DMS 273 treated with DMSO at 0.1 percent for 48 hours (cell line): ENCODE measurements at regions not wholly inside any gene's neighbourhood (a gene's known extent, or its start where the extent isn't known, plus 50 kb on each side); places are given as distances from the start of the nearest gene placed in this dataset.

Experiments
- DNase-seq: peaks from one replicate; lab custom pipeline; 2025; lab: John Stamatoyannopoulos, UW

DNA sequence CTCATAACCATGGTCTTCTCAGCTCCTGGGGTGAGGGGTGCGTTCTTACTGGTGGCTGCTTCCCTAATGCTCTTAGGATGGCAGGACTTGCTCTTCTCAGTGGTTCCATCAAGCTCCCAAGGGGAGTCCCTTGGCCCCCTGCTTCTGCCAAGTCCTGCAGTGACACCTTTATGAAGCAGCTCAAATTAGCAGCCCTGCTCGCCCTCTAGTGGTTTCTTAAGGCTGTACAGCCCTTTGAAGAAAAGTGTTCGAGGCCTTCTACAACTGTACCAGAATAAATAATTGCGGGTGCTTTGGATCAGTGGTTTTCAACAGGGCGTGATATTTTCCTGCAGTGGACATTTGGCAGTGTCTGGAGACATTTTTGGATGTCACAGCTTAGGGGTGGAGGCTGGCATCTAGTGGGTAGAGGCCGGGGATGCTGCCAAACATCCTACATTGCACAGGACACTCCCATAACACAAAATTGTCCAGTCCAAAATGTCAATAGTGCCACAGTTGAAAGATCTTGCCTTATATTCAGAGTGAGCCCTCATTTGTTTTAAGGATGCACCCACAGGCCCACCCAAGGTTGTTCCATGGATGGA, 204.7 kb upstream of the S100G start:
- DNase-seq, result no peak

DNA sequence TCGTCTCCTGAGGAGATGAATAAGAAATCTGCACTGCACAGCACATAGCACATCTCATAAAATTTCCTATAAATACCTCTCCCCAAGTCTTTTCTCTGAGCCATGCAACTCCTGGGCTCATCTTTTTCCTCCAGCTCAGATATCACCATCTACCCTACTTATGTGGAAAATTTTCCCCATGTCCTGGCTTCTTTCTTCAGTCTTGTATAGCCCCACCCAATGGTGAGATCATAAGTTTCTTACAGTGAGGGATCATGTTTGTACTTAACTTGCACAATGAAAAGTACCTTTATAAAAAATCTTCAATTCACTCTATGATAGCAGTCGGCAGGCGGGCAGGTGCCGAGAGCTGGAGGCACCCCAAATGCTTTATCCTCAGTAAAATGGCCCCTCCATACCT, 198.6 kb upstream of the S100G start:
- DNase-seq, result no peak

DNA sequence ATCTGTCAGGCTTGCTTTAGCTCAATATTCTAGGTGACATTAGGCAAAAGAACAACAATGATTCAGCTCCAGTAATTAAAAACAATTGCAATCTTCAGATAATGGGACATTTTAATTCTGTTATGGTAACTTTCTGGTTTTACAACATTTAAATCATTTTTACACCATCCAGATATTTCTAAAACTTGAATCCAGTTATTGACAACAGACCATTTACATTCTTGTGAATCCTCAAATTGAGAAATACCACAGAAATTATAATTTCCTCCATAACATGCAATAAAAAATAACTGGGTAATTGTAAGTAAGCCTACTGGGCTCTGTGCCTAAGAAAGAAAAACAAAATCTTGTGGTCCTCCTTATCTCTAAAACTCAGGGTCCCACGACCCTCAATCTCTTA, 195.0 kb upstream of the S100G start:
- no peak for DNase-seq

DNA sequence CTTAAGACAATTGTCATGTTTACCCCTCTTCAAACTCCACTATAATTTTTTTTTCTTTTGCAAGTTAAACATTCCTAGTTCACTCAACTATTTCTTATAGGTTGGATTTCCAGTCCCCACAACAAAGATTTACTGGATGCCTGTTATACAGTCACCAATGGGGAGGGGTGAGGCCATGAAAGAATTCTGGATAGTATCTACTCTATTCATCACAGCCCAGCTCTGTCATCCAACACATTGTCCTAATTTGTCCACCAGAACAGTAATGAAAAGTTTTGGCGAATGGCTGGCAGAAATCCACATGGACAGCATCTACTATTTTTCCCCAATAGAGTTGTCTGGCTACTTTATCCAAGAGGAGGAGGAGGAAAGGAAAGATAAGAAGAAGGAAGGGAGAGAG, 192.7 kb upstream of the S100G start:
- DNase-seq, result no peak

DNA sequence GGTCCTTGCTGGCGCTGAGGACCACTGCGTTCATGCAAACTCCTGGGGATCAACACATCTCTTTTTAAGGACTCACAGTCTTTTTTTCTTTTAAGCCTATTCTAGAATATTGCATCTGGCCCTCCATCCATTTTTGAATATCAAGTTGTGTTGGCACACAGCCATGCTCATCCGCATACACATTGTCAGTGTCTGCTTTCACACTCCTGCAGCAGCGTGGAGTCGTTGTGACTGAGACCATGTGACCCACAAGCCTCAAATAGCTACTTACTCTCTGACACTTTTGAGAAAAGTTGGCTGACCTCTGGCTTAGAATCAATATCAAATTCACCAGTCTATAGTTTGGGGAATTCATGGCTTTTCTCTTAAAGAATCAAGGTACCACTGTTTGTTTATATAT, 191.8 kb upstream of the S100G start:
- no peak for DNase-seq

DNA sequence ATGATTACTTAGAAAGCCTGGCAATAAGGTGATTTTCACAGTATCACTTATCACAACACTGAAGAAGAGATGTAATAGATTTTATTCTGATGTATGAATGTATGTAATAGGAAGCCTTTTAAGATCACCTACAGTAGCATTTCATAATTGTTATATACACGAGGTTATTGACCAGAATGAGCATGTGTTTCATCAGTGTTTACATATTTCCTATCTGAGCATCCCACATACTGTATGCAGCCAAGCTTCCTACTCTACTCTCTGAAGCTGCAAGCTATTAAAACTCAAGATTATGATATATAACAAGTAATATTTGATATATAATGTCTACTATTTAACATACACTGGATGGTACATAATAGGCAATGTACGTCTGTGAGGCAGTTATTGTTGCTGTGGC, 190.9 kb upstream of the S100G start:
- no peak for DNase-seq

DNA sequence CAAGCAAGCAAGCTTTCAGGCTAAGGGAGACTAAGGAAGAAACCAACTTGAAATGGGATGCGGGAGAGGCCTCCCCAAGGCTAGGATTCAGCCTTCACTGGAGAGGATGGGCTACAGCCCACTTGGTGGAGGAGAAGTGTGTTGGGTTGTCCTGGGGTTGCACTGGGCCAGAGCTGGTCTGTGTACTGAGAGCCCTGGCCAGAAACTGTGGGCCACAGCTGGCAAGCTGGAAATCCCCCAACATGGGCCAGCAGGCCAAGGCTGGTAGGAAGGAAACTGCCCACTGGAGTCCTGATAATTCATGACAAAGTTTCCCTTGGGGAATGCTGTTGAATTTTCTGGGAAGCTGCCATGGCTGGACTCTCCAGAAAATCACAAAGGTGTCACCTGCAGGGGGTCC, 188.0 kb upstream of the S100G start:
- DNase-seq, result no peak

DNA sequence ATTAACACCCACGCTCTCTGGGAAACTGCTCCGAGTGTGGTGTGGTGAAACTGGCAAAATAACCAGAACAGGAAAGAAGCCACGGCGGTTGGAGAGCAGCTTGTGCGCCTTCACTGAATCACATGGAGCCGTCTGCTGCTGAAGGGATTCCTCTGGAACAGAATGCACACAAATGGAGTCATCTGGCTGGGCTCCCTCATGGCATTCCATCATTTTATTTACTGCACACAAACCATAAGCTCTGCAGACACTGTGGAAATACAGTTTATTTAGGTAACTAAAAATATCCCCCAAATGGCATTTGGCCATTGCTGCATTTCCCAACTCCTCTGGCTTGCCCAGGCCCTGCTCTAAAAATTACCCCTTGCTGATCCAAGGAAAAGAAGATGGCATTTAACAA, 187.0 kb upstream of the S100G start:
- no peak for DNase-seq

DNA sequence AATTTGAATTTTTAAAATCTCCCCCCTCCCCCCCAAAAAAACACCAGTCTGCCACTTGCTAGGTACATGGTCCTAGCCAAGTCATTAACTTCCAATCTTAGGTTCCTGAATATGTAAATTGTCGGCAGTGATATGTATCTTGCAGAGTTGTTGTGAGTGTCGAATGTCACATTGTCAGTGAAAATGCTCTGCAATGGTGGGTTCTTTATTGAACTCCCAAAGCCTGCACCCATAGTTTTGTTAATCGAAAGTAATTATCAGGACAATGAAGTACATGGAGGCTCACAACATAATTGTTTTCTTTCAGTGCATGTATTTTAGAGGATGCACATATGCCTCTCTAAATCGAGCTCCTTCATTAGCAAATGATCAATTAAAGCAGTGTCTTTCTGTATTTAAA, 185.6 kb upstream of the S100G start:
- DNase-seq, result no peak

DNA sequence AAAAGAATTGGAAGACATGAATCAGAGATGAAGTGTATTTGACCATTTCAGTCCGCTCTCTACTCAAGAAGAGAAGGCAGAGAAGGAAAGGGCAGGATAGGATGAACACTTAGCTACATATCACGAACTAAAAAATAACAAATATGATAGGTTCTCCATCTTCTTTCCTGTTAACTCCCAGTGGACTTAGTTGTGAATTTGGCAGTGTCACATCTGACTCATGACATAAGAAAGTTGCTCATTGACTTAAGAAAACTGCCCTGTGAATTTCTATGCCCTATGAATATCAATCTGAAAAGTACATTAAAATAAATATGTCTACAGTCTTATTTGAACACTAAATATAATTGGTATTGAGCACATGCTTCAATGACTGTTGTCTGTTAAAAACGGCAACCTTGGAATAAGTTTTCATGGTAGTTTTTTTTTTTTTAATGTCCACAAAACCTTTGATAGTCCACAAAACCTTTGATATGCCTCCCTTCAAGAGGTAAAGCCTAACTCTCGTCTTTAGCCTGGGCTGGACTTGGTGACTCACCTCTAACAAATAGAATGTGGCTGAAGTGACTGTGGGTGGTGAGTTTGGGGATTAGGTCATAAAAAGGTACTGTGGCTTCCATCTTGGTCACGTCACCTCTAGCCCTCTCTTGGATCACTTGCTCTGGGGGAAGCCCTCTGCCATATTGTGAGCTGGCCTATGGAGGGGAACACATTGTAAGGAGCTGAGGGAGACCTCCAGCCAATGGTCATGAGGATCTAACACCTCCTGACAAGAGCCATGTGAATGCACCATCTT, 184.7 kb upstream of the S100G start:
- no peak for DNase-seq

DNA sequence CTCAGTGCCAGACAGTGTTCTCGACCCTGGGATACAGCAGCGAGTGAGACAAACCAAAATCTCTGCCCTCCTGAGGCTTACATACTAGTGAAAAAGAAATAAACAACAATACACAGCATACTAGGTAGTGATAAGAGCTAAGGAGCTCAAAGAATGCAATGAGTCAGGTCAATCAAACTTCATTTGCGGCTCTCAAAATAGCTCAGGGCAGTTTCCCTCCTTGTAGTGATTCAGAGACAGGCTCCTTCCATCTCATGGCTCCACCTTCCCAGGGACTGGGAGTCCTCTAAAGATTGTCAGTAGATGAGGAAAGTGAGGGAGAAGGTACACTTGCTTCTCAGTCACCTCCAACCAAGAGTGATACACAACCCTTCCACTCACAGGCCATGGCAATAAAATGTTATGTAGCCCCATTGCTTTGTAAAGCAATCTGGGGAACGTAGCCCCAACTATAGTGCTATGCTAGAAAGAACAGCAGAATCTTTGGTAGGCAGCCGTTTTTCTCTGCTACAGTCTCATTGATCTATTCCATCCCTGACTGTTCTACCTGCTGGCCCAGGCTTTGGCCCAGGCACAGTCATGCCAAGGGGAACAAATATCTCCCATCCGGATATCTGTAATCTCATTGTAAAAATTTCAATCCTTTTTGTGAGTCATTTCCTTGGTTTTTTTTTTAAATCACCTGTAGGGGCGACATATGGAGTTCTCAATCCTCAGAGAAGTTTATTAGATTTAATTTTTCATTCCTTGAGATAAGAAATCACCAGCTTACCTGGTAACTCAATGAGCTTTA, 183.1 kb upstream of the S100G start:
- DNase-seq, result no peak

DNA sequence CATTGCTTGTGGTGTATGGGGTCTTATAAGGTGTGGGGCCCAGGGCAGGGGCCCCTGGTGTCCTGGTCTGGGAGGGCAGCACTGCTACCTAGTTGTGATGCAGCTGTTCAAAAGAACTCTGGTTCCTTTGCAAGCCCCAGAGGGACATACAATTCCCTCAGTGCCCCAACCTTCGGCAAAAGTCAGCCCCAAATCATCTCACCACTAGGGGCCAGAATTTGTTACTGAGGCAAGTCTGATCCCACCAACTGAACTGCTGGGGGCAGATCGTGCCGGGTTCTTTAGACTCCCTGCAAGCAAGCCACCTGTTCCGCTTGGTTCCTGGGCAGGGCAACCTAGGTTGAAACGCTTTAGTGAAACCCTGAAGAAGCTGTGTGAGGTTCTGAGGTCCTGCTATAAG, 180.1 kb upstream of the S100G start:
- DNase-seq, result no peak

DNA sequence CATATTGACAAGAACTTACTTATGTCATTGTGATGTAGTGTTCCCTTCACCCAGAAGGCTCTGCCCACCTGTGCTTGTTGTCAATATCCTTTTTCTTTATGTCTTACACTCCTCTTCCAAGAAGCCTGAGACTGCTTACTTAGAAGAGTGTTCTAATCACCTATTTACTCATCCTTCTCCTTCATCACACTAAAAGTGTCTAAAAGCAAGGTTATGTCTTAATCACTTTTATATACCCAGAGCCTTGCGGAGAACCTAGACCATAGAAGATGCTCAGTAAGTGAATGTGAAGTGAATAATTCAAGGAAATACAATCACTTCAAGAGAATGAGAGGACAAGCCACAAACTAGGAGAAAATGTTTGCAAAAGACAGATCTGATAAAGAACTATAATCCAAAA, 177.6 kb upstream of the S100G start:
- no peak for DNase-seq

DNA sequence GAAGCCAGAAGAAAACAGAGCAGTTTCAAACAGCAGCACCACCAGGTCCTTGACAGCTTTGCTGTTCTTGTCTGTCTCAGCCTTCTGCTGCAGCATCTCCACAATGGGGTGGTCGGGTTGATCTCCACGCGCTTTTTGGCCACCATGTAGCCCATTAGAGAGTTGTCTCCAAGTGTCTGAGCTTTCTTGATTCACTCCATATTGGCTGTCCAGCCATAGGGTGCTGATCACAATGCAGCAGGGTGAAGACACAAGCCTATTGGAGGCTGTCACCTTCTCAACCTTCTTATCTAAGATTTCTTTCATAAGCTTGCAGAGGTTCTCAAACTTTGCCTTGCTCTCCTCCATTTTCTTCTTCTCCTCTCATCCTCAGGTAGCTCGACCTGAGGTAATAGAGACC, 175.4 kb upstream of the S100G start:
- no peak for DNase-seq

DNA sequence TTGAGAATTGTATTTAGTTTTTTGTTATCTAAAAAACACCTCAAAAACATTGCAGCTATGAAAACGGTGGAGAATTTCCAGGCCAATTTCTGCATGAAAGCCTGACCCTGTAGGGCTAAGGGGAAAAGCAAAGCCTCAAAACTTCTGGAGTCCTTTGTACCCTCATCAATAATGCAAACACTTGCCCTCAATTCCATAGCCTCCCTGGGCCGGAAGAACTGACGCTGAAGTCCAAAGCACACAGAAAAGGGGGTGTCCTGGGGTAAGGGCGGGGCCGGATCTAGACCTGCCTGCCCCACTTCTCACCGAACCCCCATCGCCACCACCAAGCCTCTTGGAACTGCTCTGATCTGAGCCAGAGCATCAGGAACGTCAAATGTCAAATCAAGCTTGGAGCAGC, 173.9 kb upstream of the S100G start:
- no peak for DNase-seq

DNA sequence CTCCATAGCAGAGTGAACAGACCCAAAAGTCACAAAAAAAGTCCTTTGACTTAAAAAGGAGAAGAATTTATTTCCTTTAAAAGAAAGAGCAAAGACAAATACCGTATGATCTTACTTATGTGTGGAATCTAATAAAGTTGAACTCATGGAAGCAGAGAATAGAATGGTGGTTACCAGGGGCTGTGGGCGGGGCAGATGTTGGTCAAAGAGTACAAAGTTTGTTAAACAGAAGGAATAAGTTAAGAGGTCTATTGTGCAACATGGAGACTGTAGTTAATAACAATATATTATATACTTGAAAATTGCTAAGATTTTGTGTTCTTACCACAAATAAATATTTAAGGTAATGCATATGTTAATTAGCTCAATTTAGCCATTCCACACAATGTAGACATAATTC, 173.3 kb upstream of the S100G start:
- DNase-seq, result no peak

DNA sequence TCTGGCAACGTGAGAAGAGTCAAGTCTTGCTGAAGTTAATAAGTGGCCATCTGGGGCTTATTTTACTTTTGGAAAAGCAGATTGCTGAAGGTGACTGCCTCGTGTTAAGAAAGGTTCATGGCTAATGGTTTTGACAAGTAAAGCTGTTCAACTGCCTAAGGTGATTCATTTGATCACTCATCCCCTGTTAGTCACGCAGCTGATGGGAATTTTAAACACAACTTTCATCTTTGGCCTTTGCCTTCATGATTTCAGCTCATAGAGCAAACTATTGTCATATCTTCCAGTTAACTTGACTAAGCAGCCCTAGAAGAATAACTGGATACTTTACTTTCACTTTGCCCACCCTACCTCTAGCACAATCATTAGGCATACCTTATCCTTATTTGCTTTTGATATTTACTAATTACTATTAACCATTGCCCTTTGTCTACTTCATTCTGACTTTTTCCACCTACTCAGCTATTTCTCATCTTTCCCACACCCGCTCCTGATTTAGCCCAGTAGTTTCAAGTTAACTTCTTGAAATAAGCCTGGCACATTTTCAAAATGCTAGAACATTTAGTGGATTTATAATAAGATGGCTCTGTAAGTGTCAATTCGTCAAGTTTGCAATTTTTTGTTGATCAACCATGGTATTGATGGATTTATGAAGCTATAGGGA, 170.6 kb upstream of the S100G start:
- DNase-seq, result no peak

DNA sequence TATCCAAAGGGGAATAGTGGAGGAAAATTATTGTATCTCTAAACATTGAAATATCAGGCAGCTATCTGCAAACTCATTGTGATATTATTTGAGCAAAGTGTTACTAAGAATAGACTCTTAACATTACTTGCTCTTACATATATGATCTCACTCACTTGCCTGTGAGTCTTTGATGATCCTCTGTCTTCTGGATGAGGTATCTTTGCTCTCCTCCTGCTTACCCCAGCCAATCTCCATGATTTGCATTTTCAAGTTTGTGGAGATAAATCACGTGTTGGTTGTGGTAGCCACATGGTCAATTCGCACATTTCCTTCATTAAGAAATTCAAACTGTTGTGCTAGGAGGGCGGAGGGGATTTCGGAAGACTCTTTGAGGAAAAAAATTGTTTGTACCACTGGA, 169.9 kb upstream of the S100G start:
- no peak for DNase-seq

DNA sequence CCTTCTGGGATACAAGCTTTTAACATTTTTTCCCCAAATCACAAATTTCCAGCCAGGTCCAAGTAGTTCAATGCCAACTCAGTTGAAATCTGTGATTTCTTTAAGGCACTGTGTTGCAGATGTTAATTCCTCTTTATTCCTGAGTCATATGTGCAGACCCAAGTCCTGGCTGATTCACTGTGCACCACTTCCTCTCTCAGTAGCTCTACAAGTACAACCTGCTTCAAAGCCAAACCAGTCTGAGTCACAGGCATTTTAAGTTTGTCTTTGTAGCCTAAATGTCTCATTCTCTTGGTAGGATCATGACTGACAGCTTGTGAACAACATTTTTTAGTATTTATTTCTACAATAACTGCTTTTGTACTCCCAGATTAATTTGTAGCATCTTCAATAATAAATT, 165.6 kb upstream of the S100G start:
- DNase-seq, result no peak

DNA sequence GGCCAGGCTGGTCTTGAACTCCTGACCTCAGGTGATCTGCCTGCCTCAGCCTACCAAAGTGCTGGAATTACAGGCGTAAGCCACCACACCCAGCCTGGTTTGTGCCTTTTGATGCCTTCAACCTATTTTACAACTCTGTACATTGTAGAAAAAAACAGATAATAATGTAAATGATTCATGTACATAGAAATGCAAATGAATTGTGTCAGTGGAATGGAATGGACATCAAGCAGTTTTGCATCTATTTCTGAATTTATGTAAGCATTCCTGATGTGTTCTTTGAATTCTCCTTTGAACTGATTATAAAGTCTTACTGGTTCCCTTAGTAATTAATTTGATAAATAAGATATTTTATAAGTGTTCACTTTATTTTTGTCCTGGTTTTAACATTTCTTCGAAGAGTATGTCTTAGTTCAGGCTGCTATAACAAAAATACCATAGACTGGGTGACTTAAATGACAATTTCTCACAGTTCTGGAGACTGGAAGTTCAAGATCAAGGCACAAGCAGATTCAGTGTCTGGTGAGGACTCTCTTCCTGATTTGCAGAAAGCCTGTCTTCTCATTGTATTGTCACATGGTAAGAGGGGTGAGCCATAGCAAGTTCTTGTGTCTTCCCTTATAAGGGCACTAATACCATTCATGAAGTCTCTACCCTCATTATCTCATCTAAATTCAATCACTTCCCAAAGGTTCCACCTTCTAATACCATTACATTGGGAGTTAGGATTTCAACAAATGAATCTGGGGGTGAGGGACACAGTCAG, 162.2 kb upstream of the S100G start:
- DNase-seq, result no peak

DNA sequence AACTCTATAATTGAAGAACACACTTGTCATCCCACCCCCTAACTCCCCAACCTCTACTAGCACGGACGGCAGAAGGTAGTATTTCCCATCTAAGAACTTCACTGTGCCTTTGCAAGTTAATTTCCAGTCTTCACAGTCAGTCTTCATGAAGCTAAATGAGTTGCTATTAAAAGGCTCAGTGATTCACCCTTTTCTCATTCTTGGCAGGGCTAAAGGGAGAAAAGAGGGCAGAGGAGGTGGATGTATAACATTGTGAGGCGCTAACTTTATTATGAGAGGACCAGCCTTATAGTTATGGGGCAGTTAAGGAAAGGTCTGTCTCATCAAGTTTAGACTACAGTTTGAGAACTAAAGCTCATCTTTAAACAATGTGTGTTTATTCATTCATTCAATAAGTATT, 161.0 kb upstream of the S100G start:
- DNase-seq, result no peak

DNA sequence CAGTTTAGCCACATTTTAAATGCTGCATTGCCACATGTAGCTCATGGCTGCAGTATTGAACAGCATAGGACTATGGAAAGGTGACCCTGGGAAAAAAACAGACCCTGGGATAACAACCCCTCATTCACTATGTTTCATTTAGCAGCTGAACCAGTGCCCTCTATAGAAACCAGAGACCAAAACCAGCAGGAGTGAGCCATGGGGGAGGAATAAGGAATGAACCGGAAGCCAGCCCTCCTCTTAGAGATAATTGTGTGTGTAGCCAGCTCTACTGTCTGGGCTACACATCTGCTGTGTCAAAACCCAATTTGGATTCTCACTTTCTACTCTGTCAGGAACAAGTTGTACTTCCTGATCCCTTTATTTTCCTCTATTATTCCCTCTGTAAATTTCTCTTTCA, 158.5 kb upstream of the S100G start:
- DNase-seq, result no peak
